Activated naive CD8-positive, alpha-beta T cell treated with anti-CD3 and anti-CD28 coated beads for 36 hours (primary cell): ENCODE measurements at regions not wholly inside any gene's neighbourhood (a gene's known extent, or its start where the extent isn't known, plus 50 kb on each side); places are given as distances from the start of the nearest gene placed in this dataset.
"Not testable (repeated sequence)": the region's sequence is repeated elsewhere in the genome, so short reads cannot be mapped to it uniquely, and the experiment has no call there.

Source experiments
- DNase-seq: peaks from one replicate; pipeline ENCODE4 v3.0.0; 2021
- H3K27ac Mint-ChIP-seq: one replicate; pipeline ENCODE4 v1.8.0; 2022; ENCODE audit warnings: mild to moderate bottlenecking, moderate library complexity, mixed read lengths
- H3K27me3 Mint-ChIP-seq: one replicate; pipeline ENCODE4 v1.8.0; 2022; ENCODE audit warnings: mild to moderate bottlenecking, mixed read lengths
- H3K36me3 Mint-ChIP-seq: one replicate; pipeline ENCODE4 v1.8.0; 2021; ENCODE audit warnings: mild to moderate bottlenecking, mixed read lengths
- H3K4me1 Mint-ChIP-seq: one replicate; pipeline ENCODE4 v1.8.0; 2021; ENCODE audit warnings: mixed read lengths
- H3K4me3 Mint-ChIP-seq: one replicate; pipeline ENCODE4 v1.8.0; 2022; ENCODE audit warnings: mild to moderate bottlenecking, moderate library complexity, mixed read lengths
- H3K9me3 Mint-ChIP-seq: one replicate; pipeline ENCODE4 v1.8.0; 2022; ENCODE audit warnings: mixed read lengths

- Mint-ChIP-seq H3K4me3 (no peak overlapping the region), H3K27ac (no peak overlapping the region), H3K27me3 (peaks cover 3% of the 10 kb centered on the region), H3K4me1 (no peaks in the 10 kb centered on the region), H3K9me3 (no peaks in the 10 kb centered on the region), H3K36me3 (no peaks in the 10 kb centered on the region)
- DNase-seq: no peak
Observed at GRCh38 chr17:33862772-33863602, 392.1 kb upstream of the CCL2 start.

GRCh38 chr17:33864758-33865229, 390.3 kb upstream of the CCL2 start:
- Mint-ChIP-seq H3K4me3 (no peak overlapping the region), H3K36me3 (no peaks in the 10 kb centered on the region), H3K9me3 (no peaks in the 10 kb centered on the region), H3K27ac (no peak overlapping the region), H3K27me3 (peaks cover 6% of the 10 kb centered on the region), H3K4me1 (no peaks in the 10 kb centered on the region)
- DNase-seq: no peak

- no peaks in the 10 kb centered on the region for H3K36me3 Mint-ChIP-seq
- DNase-seq: no peak
- H3K4me3 Mint-ChIP-seq: no peak overlapping the region
- H3K4me1 Mint-ChIP-seq: no peaks in the 10 kb centered on the region
- H3K9me3 Mint-ChIP-seq: no peaks in the 10 kb centered on the region
- peaks cover 14% of the 10 kb centered on the region for H3K27me3 Mint-ChIP-seq
- no peak overlapping the region for H3K27ac Mint-ChIP-seq
Observed at GRCh38 chr17:33868899-33869298, 386.2 kb upstream of the CCL2 start.

GRCh38 chr17:33870936-33871335, 384.1 kb upstream of the CCL2 start:
- Mint-ChIP-seq H3K4me1 (no peaks in the 10 kb centered on the region), H3K4me3 (no peak overlapping the region), H3K36me3 (no peaks in the 10 kb centered on the region), H3K27me3 (peaks cover 20% of the 10 kb centered on the region), H3K27ac (no peak overlapping the region), H3K9me3 (no peaks in the 10 kb centered on the region)
- no peak for DNase-seq

- no peak for DNase-seq
- Mint-ChIP-seq H3K4me1 (no peaks in the 10 kb centered on the region), H3K36me3 (no peaks in the 10 kb centered on the region), H3K27ac (no peak overlapping the region), H3K27me3 (peaks cover 26% of the 10 kb centered on the region), H3K4me3 (no peak overlapping the region), H3K9me3 (no peaks in the 10 kb centered on the region)
Observed at GRCh38 chr17:33871720-33872540, 383.2 kb upstream of the CCL2 start.

- no peaks in the 10 kb centered on the region for H3K9me3 Mint-ChIP-seq
- no peak overlapping the region for H3K4me3 Mint-ChIP-seq
- H3K27me3 Mint-ChIP-seq: peaks cover 31% of the 10 kb centered on the region
- no peak overlapping the region for H3K27ac Mint-ChIP-seq
- DNase-seq: no peak
- no peaks in the 10 kb centered on the region for H3K4me1 Mint-ChIP-seq
- no peaks in the 10 kb centered on the region for H3K36me3 Mint-ChIP-seq
Observed at GRCh38 chr17:33873201-33873617, 381.9 kb upstream of the CCL2 start.

- no peak for DNase-seq
- Mint-ChIP-seq H3K36me3 (no peaks in the 10 kb centered on the region), H3K4me3 (no peak overlapping the region), H3K27ac (no peak overlapping the region), H3K27me3 (peaks cover 34% of the 10 kb centered on the region), H3K4me1 (no peaks in the 10 kb centered on the region), H3K9me3 (no peaks in the 10 kb centered on the region)
Observed at GRCh38 chr17:33874617-33875060, 380.4 kb upstream of the CCL2 start.

- no peak overlapping the region for H3K27ac Mint-ChIP-seq
- H3K4me3 Mint-ChIP-seq: no peak overlapping the region
- no peak for DNase-seq
- H3K27me3 Mint-ChIP-seq: peaks cover 35% of the 10 kb centered on the region
- no peaks in the 10 kb centered on the region for H3K36me3 Mint-ChIP-seq
- H3K9me3 Mint-ChIP-seq: no peaks in the 10 kb centered on the region
- H3K4me1 Mint-ChIP-seq: no peaks in the 10 kb centered on the region
Observed at GRCh38 chr17:33875973-33876372, 379.1 kb upstream of the CCL2 start.

GRCh38 chr17:33882273-33882672, 372.8 kb upstream of the CCL2 start:
- not testable (repeated sequence) for H3K9me3 Mint-ChIP-seq, DNase-seq
- peaks cover 12% of the 10 kb centered on the region for H3K27me3 Mint-ChIP-seq

GRCh38 chr17:33882677-33883076, 372.4 kb upstream of the CCL2 start:
- not testable (repeated sequence) for H3K4me3 Mint-ChIP-seq, H3K4me1 Mint-ChIP-seq, H3K36me3 Mint-ChIP-seq, H3K9me3 Mint-ChIP-seq, H3K27ac Mint-ChIP-seq, DNase-seq
- peaks cover 12% of the 10 kb centered on the region for H3K27me3 Mint-ChIP-seq

More at GRCh38 chr17:33882273-33882672, 372.8 kb upstream of the CCL2 start:
- H3K36me3 Mint-ChIP-seq, H3K4me3 Mint-ChIP-seq, H3K4me1 Mint-ChIP-seq, H3K27ac Mint-ChIP-seq: not testable (repeated sequence)

GRCh38 chr17:33888455-33888854, 366.6 kb upstream of the CCL2 start:
- Mint-ChIP-seq H3K27me3 (no peaks in the 10 kb centered on the region), H3K4me3 (no peak overlapping the region), H3K4me1 (no peaks in the 10 kb centered on the region), H3K27ac (no peak overlapping the region), H3K9me3 (no peaks in the 10 kb centered on the region), H3K36me3 (no peaks in the 10 kb centered on the region)
- no peak for DNase-seq

GRCh38 chr17:33889040-33889439, 366.0 kb upstream of the CCL2 start:
- no peaks in the 10 kb centered on the region for H3K27me3 Mint-ChIP-seq
- H3K27ac Mint-ChIP-seq: no peak overlapping the region
- DNase-seq: no peak
- H3K36me3 Mint-ChIP-seq: no peaks in the 10 kb centered on the region
- H3K4me3 Mint-ChIP-seq: no peak overlapping the region
- H3K4me1 Mint-ChIP-seq: no peaks in the 10 kb centered on the region
- no peaks in the 10 kb centered on the region for H3K9me3 Mint-ChIP-seq

GRCh38 chr17:33889766-33890165, 365.3 kb upstream of the CCL2 start:
- no peaks in the 10 kb centered on the region for H3K27me3 Mint-ChIP-seq
- H3K9me3 Mint-ChIP-seq: no peaks in the 10 kb centered on the region
- no peak for DNase-seq
- H3K4me1 Mint-ChIP-seq: no peaks in the 10 kb centered on the region
- H3K36me3 Mint-ChIP-seq: no peaks in the 10 kb centered on the region
- H3K27ac Mint-ChIP-seq: no peak overlapping the region
- H3K4me3 Mint-ChIP-seq: no peak overlapping the region

GRCh38 chr17:33892717-33893591, 362.1 kb upstream of the CCL2 start:
- Mint-ChIP-seq H3K36me3 (no peaks in the 10 kb centered on the region), H3K27me3 (peaks cover 18% of the 10 kb centered on the region), H3K4me1 (no peaks in the 10 kb centered on the region), H3K27ac (no peak overlapping the region), H3K9me3 (no peaks in the 10 kb centered on the region), H3K4me3 (no peak overlapping the region)
- DNase-seq: no peak

- H3K9me3 Mint-ChIP-seq: no peaks in the 10 kb centered on the region
- no peaks in the 10 kb centered on the region for H3K4me1 Mint-ChIP-seq
- no peak for DNase-seq
- no peaks in the 10 kb centered on the region for H3K36me3 Mint-ChIP-seq
- no peak overlapping the region for H3K4me3 Mint-ChIP-seq
- H3K27ac Mint-ChIP-seq: no peak overlapping the region
- H3K27me3 Mint-ChIP-seq: peaks cover 27% of the 10 kb centered on the region
Observed at GRCh38 chr17:33895491-33895890, 359.6 kb upstream of the CCL2 start.
